GM21723 (cell line): ENCODE measurements at regions not wholly inside any gene's neighbourhood (a gene's known extent, or its start where the extent isn't known, plus 50 kb on each side); places are given as distances from the start of the nearest gene placed in this dataset.

Experiments
- ATAC-seq: cut with Tn5 transposase; IDR thresholded peaks from one replicate; pipeline ENCODE4 v1.9.1; 2021; ENCODE audit warnings: mild to moderate bottlenecking, moderate library complexity; ENCODE audit not compliant: unreplicated experiment

GRCh38 chr3:34219556-34219955 is 421.1 kb downstream of the PDCD6IP start:
- no peak for ATAC-seq

- no peak for ATAC-seq
Measured at GRCh38 chr3:34225821-34226366, 427.5 kb downstream of the PDCD6IP start.

GRCh38 chr3:34229876-34230275 is 431.4 kb downstream of the PDCD6IP start:
- no peak for ATAC-seq

- no peak for ATAC-seq
Measured at GRCh38 chr3:34235096-34235495, 436.7 kb downstream of the PDCD6IP start.

- no peak for ATAC-seq
Measured at GRCh38 chr3:34237946-34238345, 439.5 kb downstream of the PDCD6IP start.

GRCh38 chr3:34238407-34238806 is 440.0 kb downstream of the PDCD6IP start:
- ATAC-seq = no peak

- no peak for ATAC-seq
Measured at GRCh38 chr3:34239287-34239686, 440.9 kb downstream of the PDCD6IP start.

GRCh38 chr3:34239875-34240274 is 441.4 kb downstream of the PDCD6IP start:
- no peak for ATAC-seq

GRCh38 chr3:34247401-34247800 is 449.0 kb downstream of the PDCD6IP start:
- ATAC-seq = no peak

GRCh38 chr3:34248352-34248751 is 449.9 kb downstream of the PDCD6IP start:
- peak; percentile 84 for ATAC-seq

- ATAC-seq = no peak
Measured at GRCh38 chr3:34254285-34254684, 455.9 kb downstream of the PDCD6IP start.

- ATAC-seq = no peak
Measured at GRCh38 chr3:34256021-34256420, 457.6 kb downstream of the PDCD6IP start.

- no peak for ATAC-seq
Measured at GRCh38 chr3:34256791-34257190, 458.4 kb downstream of the PDCD6IP start.

GRCh38 chr3:34258271-34258998 is 460.0 kb downstream of the PDCD6IP start:
- no peak for ATAC-seq

GRCh38 chr3:34260271-34261000 is 462.0 kb downstream of the PDCD6IP start:
- ATAC-seq = peak; percentile 37

- no peak for ATAC-seq
Measured at GRCh38 chr3:34261001-34261385, 462.6 kb downstream of the PDCD6IP start.

GRCh38 chr3:34263101-34263621 is 464.7 kb downstream of the PDCD6IP start:
- no peak for ATAC-seq

GRCh38 chr3:34264337-34265041 is 466.1 kb downstream of the PDCD6IP start:
- ATAC-seq = no peak

- no peak for ATAC-seq
Measured at GRCh38 chr3:34267088-34267487, 468.7 kb downstream of the PDCD6IP start.

- no peak for ATAC-seq
Measured at GRCh38 chr3:34268032-34268709, 469.7 kb downstream of the PDCD6IP start.

- no peak for ATAC-seq
Measured at GRCh38 chr3:34275811-34276210, 477.4 kb downstream of the PDCD6IP start.
